Naive thymus-derived CD4-positive, alpha-beta T cell (primary cell): ENCODE measurements at regions not wholly inside any gene's neighbourhood (a gene's known extent, or its start where the extent isn't known, plus 50 kb on each side); places are given as distances from the start of the nearest gene placed in this dataset.
A peak's percentile ranks its signal among the peaks of the same experiment; 100 is the strongest.

Source experiments
- ATAC-seq: fragments of 150-1000 bp; cut with Tn5 transposase; 2 replicates; pipeline ENCODE4 v1.10.0; 2021; ENCODE audit warnings: mild to moderate bottlenecking, moderate library complexity
- CTCF ChIA-PET: fragments of 350-600 bp; sonication (Branson Sonifier 250); formaldehyde crosslinking; loops from one replicate; lab custom pipeline; 2021; ENCODE audit warnings: antibody characterized with exemption; lab: Charles Lee
- POLR2A ChIA-PET: fragments of 350-600 bp; sonication (Branson Sonifier 250); formaldehyde crosslinking; loops from one replicate; lab custom pipeline; 2021; ENCODE audit warnings: antibody characterized with exemption, inconsistent platforms; lab: Charles Lee
- DNase-seq, 9 donors: peaks; one replicate each; pipeline versions ENCODE4 v3.0.0 to v3.0.0-alpha.2; 2020 to 2022; ENCODE audit warnings: mixed read lengths in 1 of 9
- H3K27ac ChIP-seq: one replicate; pipeline ENCODE4 v1.7.0; 2013; ENCODE audit warnings: mild to moderate bottlenecking, low read depth, low read length, moderate library complexity
- H3K27me3 ChIP-seq, 2 donors: one replicate each; pipeline ENCODE4 v1.7.0; 2013; ENCODE audit warnings: low read length in 2 of 2, mild to moderate bottlenecking in 2 of 2, moderate library complexity in 2 of 2; ENCODE audit not compliant: control insufficient read depth in 2 of 2, insufficient read depth in 2 of 2
- H3K36me3 ChIP-seq, 3 experiments: 1 replicate in 2 of 3; 2 replicates in 1 of 3; pipeline ENCODE4 v1.7.0; 2013; ENCODE audit warnings: low read length in 3 of 3, mild to moderate bottlenecking in 3 of 3, moderate library complexity in 1 of 3; ENCODE audit not compliant: insufficient read depth in 3 of 3, control insufficient read depth in 2 of 3
- H3K4me1 ChIP-seq, 2 donors: one replicate each; pipeline ENCODE4 v1.7.0; 2013; ENCODE audit warnings: low read length in 2 of 2, mild to moderate bottlenecking in 2 of 2, moderate library complexity in 1 of 2; ENCODE audit not compliant: control insufficient read depth in 2 of 2, insufficient read depth in 2 of 2
- H3K4me3 ChIP-seq: 2 replicates; pipeline ENCODE4 v1.7.0; 2013; ENCODE audit warnings: mild to moderate bottlenecking, low read length
- H3K9me3 ChIP-seq, 3 experiments: 1 replicate in 2 of 3; 2 replicates in 1 of 3; pipeline ENCODE4 v1.7.0; 2013; ENCODE audit warnings: low read length in 3 of 3; ENCODE audit not compliant: control insufficient read depth in 2 of 3
- H3K27ac Mint-ChIP-seq, 9 donors: one replicate each; pipeline ENCODE4 v1.8.0; 2020 to 2022; ENCODE audit warnings: mixed read lengths in 9 of 9, mild to moderate bottlenecking in 8 of 9, moderate library complexity in 5 of 9, inconsistent platforms in 2 of 9
- H3K27me3 Mint-ChIP-seq, 5 donors: one replicate each; pipeline ENCODE4 v1.8.0; 2021 to 2022; ENCODE audit warnings: mixed read lengths in 5 of 5, mild to moderate bottlenecking in 1 of 5
- H3K36me3 Mint-ChIP-seq, 5 donors: one replicate each; pipeline ENCODE4 v1.8.0; 2020 to 2022; ENCODE audit warnings: mixed read lengths in 5 of 5, mild to moderate bottlenecking in 3 of 5, inconsistent platforms in 1 of 5
- H3K4me1 Mint-ChIP-seq, 7 donors: one replicate each; pipeline ENCODE4 v1.8.0; 2020 to 2022; ENCODE audit warnings: mixed read lengths in 7 of 7, mild to moderate bottlenecking in 3 of 7, inconsistent platforms in 1 of 7
- H3K4me3 Mint-ChIP-seq, 10 donors: one replicate each; pipeline ENCODE4 v1.8.0; 2020 to 2022; ENCODE audit warnings: mild to moderate bottlenecking in 10 of 10, mixed read lengths in 10 of 10, moderate library complexity in 6 of 10, inconsistent platforms in 2 of 10
- H3K9me3 Mint-ChIP-seq, 11 donors: one replicate each; pipeline ENCODE4 v1.8.0; 2020 to 2022; ENCODE audit warnings: mixed read lengths in 11 of 11, mild to moderate bottlenecking in 4 of 11, inconsistent platforms in 1 of 11, moderate library complexity in 1 of 11
- intact Hi-C, 2 donors: fragments of 100-400 bp; cut with micrococcal nuclease; formaldehyde crosslinking; loops; one replicate each; pipeline ENCODE4 v1.15.1; 2023

- Mint-ChIP-seq H3K4me1 (no peaks in the 10 kb centered on the region), H3K36me3 (no peaks in the 10 kb centered on the region), H3K27ac (no peak overlapping the region), H3K4me3 (no peak overlapping the region), H3K27me3 (no peaks in the 10 kb centered on the region), H3K9me3 (peaks cover 0 to 6% (median 0%) of the 10 kb centered on the region in 11 donors)
- no peak overlapping the region for H3K27ac ChIP-seq
- DNase-seq (no peak), ATAC-seq (no peak)
- no peaks in the 10 kb centered on the region for H3K4me1 ChIP-seq
- H3K36me3 ChIP-seq, result no peaks in the 10 kb centered on the region
- ChIA-PET CTCF (no interaction called here), POLR2A (no interaction called here)
- intact Hi-C loops, result no loop called here
- no peak overlapping the region for H3K4me3 ChIP-seq
- H3K9me3 ChIP-seq, result no peaks in the 10 kb centered on the region
- H3K27me3 ChIP-seq, result no peaks in the 10 kb centered on the region
These were observed 71.1 kb upstream of the GULP1 start for GRCh38 chr2:188220535-188220934.

- Mint-ChIP-seq H3K4me3 (no peak overlapping the region), H3K4me1 (no peaks in the 10 kb centered on the region), H3K9me3 (peaks cover 0 to 14% (median 4%) of the 10 kb centered on the region in 11 donors), H3K27me3 (no peaks in the 10 kb centered on the region), H3K27ac (no peak overlapping the region), H3K36me3 (no peaks in the 10 kb centered on the region)
- Histone ChIP-seq H3K36me3 (no peaks in the 10 kb centered on the region), H3K4me1 (no peaks in the 10 kb centered on the region), H3K27me3 (no peaks in the 10 kb centered on the region), H3K27ac (no peak overlapping the region), H3K9me3 (no peaks in the 10 kb centered on the region), H3K4me3 (no peak overlapping the region)
- ATAC-seq, result no peak
- ChIA-PET POLR2A (no interaction called here), CTCF (no interaction called here)
- intact Hi-C loops, result no loop called here
- no peak for DNase-seq
These were observed 64.0 kb upstream of the GULP1 start for GRCh38 chr2:188227713-188228112.

- peaks cover 0 to 4% (median 0%) of the 10 kb centered on the region in 7 donors for H3K4me1 Mint-ChIP-seq
- ChIA-PET CTCF (no interaction called here), POLR2A (no interaction called here)
- Histone ChIP-seq H3K9me3 (no peaks in the 10 kb centered on the region), H3K4me1 (no peaks in the 10 kb centered on the region), H3K36me3 (no peaks in the 10 kb centered on the region), H3K27me3 (no peaks in the 10 kb centered on the region), H3K4me3 (no peak overlapping the region), H3K27ac (no peak overlapping the region)
- H3K9me3 Mint-ChIP-seq, result peaks cover 5 to 28% (median 12%) of the 10 kb centered on the region in 11 donors
- ATAC-seq (no peak), DNase-seq (peak in 1 of 9 donors; percentile 21)
- intact Hi-C loops, result no loop called here
- no peaks in the 10 kb centered on the region for H3K27me3 Mint-ChIP-seq
- H3K4me3 Mint-ChIP-seq, result no peak overlapping the region
- no peak overlapping the region for H3K27ac Mint-ChIP-seq
- H3K36me3 Mint-ChIP-seq, result no peaks in the 10 kb centered on the region
These were observed 56.3 kb upstream of the GULP1 start for GRCh38 chr2:188235364-188235763.

- Mint-ChIP-seq H3K9me3 (peaks cover 3 to 21% (median 10%) of the 10 kb centered on the region in 11 donors), H3K4me3 (no peak overlapping the region), H3K36me3 (no peaks in the 10 kb centered on the region), H3K27ac (no peak overlapping the region), H3K4me1 (peaks cover 0 to 4% (median 0%) of the 10 kb centered on the region in 7 donors), H3K27me3 (no peaks in the 10 kb centered on the region)
- Histone ChIP-seq H3K9me3 (no peaks in the 10 kb centered on the region), H3K4me3 (no peak overlapping the region), H3K36me3 (no peaks in the 10 kb centered on the region), H3K27ac (no peak overlapping the region), H3K4me1 (no peaks in the 10 kb centered on the region), H3K27me3 (no peaks in the 10 kb centered on the region)
- DNase-seq, result no peak
- intact Hi-C loops, result no loop called here
- ChIA-PET POLR2A (no interaction called here), CTCF (no interaction called here)
- ATAC-seq, result no peak
These were observed 53.3 kb upstream of the GULP1 start for GRCh38 chr2:188238386-188238785.
